ENCODE measurements at regions not wholly inside any gene's neighbourhood (a gene's known extent, or its start where the extent isn't known, plus 50 kb on each side); places are given as distances from the start of the nearest gene placed in this dataset.
"Not testable (repeated sequence)": the region's sequence is repeated elsewhere in the genome, so short reads cannot be mapped to it uniquely, and the experiment has no call there.

DNA sequence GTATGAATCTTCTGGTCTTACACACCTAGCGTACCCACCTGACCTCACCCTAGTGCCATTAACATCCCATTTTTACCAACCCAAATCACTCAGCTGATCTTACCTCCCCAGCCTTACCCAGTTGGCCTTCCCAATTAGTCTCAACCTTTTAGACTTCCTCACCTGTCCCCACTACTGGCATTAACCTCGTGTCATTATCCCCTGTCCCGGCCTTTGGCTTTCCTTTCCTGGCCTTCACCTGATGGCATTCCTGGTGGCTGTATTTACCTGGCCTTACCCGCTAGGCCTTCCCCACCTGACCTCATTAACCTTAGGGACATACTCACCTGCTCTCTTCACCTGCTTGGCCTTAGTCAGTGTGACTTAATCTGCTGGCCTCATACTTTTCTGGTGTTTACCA is 104.1 kb downstream of the IL12A start:
- TF ChIP-seq, protein P1, sequence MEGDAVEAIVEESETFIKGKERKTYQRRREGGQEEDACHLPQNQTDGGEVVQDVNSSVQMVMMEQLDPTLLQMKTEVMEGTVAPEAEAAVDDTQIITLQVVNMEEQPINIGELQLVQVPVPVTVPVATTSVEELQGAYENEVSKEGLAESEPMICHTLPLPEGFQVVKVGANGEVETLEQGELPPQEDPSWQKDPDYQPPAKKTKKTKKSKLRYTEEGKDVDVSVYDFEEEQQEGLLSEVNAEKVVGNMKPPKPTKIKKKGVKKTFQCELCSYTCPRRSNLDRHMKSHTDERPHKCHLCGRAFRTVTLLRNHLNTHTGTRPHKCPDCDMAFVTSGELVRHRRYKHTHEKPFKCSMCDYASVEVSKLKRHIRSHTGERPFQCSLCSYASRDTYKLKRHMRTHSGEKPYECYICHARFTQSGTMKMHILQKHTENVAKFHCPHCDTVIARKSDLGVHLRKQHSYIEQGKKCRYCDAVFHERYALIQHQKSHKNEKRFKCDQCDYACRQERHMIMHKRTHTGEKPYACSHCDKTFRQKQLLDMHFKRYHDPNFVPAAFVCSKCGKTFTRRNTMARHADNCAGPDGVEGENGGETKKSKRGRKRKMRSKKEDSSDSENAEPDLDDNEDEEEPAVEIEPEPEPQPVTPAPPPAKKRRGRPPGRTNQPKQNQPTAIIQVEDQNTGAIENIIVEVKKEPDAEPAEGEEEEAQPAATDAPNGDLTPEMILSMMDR (conservative IDR thresholded peaks at IDR 0.05; ENCODE audit: low read depth, low read length) = no peak
- DNase-seq (ENCODE audit: low read depth) = no peak
- H3K4me3 ChIP-seq (ENCODE audit: low read depth, low read length) = no peak overlapping the region

DNA sequence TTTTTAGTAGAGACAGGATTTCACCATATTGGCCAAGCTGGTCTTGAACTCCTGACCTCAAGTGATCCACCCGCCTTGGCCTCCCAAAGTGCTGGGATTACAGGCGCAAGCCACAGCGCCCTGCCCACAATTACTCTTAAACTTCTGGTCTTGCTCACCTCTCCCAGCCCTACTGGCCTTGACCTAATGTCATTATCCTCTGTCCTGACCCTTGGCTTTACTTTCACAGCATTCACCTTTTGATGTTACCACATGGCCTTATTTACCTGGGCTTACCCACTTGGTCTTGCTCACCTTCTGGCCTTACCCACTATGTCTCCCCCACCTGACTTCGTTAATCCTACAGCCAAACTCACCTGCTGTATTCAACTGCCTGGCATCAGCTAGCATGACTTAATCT is 105.9 kb downstream of the IL12A start:
- no peak overlapping the region for H3K4me3 ChIP-seq (ENCODE audit: low read depth, low read length)
- TF ChIP-seq, protein P1 (conservative IDR thresholded peaks at IDR 0.05; ENCODE audit: low read depth, low read length) = no peak
- DNase-seq (ENCODE audit: low read depth) = no peak

GRCh38 chr3:160097478-160097877 is 108.8 kb downstream of the IL12A start:
- TF ChIP-seq, protein P1 (conservative IDR thresholded peaks at IDR 0.05; ENCODE audit: low read depth, low read length) = no peak
- DNase-seq (ENCODE audit: low read depth) = no peak
- H3K4me3 ChIP-seq (ENCODE audit: low read depth, low read length) = no peak overlapping the region

DNA sequence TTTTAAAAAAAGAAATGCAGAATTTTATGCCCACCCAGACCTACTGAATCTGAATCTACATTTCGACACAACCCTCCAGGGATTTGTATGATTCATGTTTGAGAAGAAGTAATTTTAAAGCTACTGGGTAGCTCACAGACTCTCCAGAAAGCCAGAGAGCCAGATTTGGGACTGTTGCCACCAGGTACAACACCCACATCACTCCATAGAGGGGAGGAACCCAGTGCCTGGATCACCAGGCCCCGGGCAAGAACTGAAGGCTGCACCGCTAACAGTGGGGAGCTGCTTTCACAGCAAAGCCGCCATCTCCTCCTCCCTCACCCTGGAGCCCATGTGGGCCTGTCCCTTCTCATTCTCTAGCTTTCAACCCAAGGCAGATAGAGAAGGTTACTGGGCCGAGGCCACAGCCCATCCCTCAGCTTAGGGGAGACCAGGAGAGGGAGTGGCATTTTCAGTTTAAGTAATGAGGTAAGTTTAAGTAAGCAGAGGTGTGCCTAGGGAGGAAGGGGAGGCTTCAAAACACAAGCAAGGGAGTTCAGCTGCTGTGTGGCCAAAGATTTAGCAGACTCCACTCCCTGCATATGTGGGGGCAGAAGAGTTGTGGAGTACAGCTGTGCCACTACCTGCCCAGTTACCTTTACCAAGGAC is 109.8 kb downstream of the IL12A start:
- DNase-seq (ENCODE audit: low read depth) = peak; percentile 45
- H3K4me3 ChIP-seq (ENCODE audit: low read depth, low read length) = no peak overlapping the region
- TF ChIP-seq, protein P1 (conservative IDR thresholded peaks at IDR 0.05; ENCODE audit: low read depth, low read length) = no peak

GRCh38 chr3:160098926-160099626 is 110.4 kb downstream of the IL12A start:
- TF ChIP-seq, protein P1 (conservative IDR thresholded peaks at IDR 0.05; ENCODE audit: low read depth, low read length) = no peak
- DNase-seq (ENCODE audit: low read depth) = no peak
- no peak overlapping the region for H3K4me3 ChIP-seq (ENCODE audit: low read depth, low read length)

GRCh38 chr3:160099834-160100233 is 111.2 kb downstream of the IL12A start:
- no peak for DNase-seq (ENCODE audit: low read depth)
- TF ChIP-seq, protein P1 (conservative IDR thresholded peaks at IDR 0.05; ENCODE audit: low read depth, low read length) = no peak
- H3K4me3 ChIP-seq (ENCODE audit: low read depth, low read length) = no peak overlapping the region

GRCh38 chr3:160100610-160101009 is 112.0 kb downstream of the IL12A start:
- TF ChIP-seq, protein P1 (conservative IDR thresholded peaks at IDR 0.05; ENCODE audit: low read depth, low read length) = no peak
- H3K4me3 ChIP-seq (ENCODE audit: low read depth, low read length) = no peak overlapping the region
- DNase-seq (ENCODE audit: low read depth) = no peak

- DNase-seq (ENCODE audit: low read depth); H3K4me3 ChIP-seq (ENCODE audit: low read depth, low read length): not testable (repeated sequence)
These were observed 113.4 kb downstream of the IL12A start for GRCh38 chr3:160102001-160102400.

All from choroid plexus epithelial cell (primary cell).